HEK293 (cell line): ENCODE measurements at regions not wholly inside any gene's neighbourhood (a gene's known extent, or its start where the extent isn't known, plus 50 kb on each side); places are given as distances from the start of the nearest gene placed in this dataset.

Experiments
- CTCF ChIA-PET: fragments of 350-600 bp; formaldehyde crosslinking; extraction: SDS; loops from one replicate; lab custom pipeline; 2021; ENCODE audit warnings: antibody characterized with exemption; lab: Yijun Ruan, JAX
- POLR2A ChIA-PET: fragments of 300-600 bp; formaldehyde crosslinking; extraction: SDS; loops from one replicate; lab custom pipeline; 2020; ENCODE audit warnings: antibody characterized with exemption, inconsistent platforms; lab: Yijun Ruan, JAX
- H3K27ac ChIP-seq: fragments of 200-500 bp; sonication (Bioruptor generic); 2 replicates; pipeline ENCODE4 v1.5.1; 2014; ENCODE audit warnings: low read depth, low read length, control low read depth, inconsistent platforms; ENCODE audit errors: extremely low read depth
- H3K36me3 ChIP-seq, 2 experiments: fragments of 200-500 bp in 1 of 2; sonication (Bioruptor generic) in 1 of 2; 1 replicate in 1 of 2; 2 replicates in 1 of 2; pipeline ENCODE4 v1.5.1; 2014 to 2017; ENCODE audit warnings: inconsistent platforms in 2 of 2, low read length in 2 of 2; ENCODE audit not compliant: control insufficient read depth in 2 of 2, insufficient read depth in 1 of 2
- H3K4me1 ChIP-seq: fragments of 200-500 bp; sonication (Bioruptor generic); 2 replicates; pipeline ENCODE4 v1.5.1; 2014; ENCODE audit warnings: mild to moderate bottlenecking, low read length, inconsistent platforms; ENCODE audit not compliant: control insufficient read depth, insufficient read depth
- H3K4me3 ChIP-seq: 2 replicates; pipeline ENCODE4 v1.5.1; 2011; ENCODE audit warnings: low read depth, mild to moderate bottlenecking, control low read depth, low read length, moderate library complexity
- H3K9me3 ChIP-seq: fragments of 200-500 bp; sonication (Bioruptor generic); 2 replicates; pipeline ENCODE4 v1.5.1; 2014; ENCODE audit warnings: low read depth, low read length, inconsistent platforms; ENCODE audit not compliant: control insufficient read depth, insufficient read depth
- ATF2 ChIP-seq: fragments of 450-650 bp; formaldehyde crosslinking; IDR thresholded peaks from 2 replicates; pipeline ENCODE4 v1.5.1; 2016; ENCODE audit warnings: missing biosample characterization, missing genetic modification characterization, low read depth
- EGR2 ChIP-seq: fragments of 450-650 bp; formaldehyde crosslinking; IDR thresholded peaks from 2 replicates; pipeline ENCODE4 v1.5.1; 2016; ENCODE audit warnings: low read depth, missing biosample characterization, missing genetic modification characterization
- PRDM4 ChIP-seq: fragments of 450-650 bp; formaldehyde crosslinking; IDR thresholded peaks from 2 replicates; pipeline ENCODE4 v1.5.1; 2017; ENCODE audit warnings: missing biosample characterization, missing genetic modification characterization
- YY2 ChIP-seq: fragments of 450-650 bp; formaldehyde crosslinking; IDR thresholded peaks from 2 replicates; pipeline ENCODE4 v1.5.1; 2016; ENCODE audit warnings: missing biosample characterization, missing genetic modification characterization
- ZBTB1 ChIP-seq: fragments of 450-650 bp; formaldehyde crosslinking; IDR thresholded peaks from 2 replicates; pipeline ENCODE4 v1.5.1; 2016; ENCODE audit warnings: missing biosample characterization, missing genetic modification characterization
- ZBTB17 ChIP-seq: fragments of 450-650 bp; formaldehyde crosslinking; IDR thresholded peaks from 2 replicates; pipeline ENCODE4 v1.5.1; 2016; ENCODE audit warnings: missing biosample characterization, missing genetic modification characterization
- ZFP41 ChIP-seq: fragments of 450-650 bp; formaldehyde crosslinking; IDR thresholded peaks from 2 replicates; pipeline ENCODE4 v1.5.1; 2016; ENCODE audit warnings: missing biosample characterization, missing genetic modification characterization, borderline replicate concordance
- ZIC2 ChIP-seq: fragments of 450-650 bp; formaldehyde crosslinking; IDR thresholded peaks from 2 replicates; pipeline ENCODE4 v1.5.1; 2016; ENCODE audit warnings: missing biosample characterization, missing genetic modification characterization
- ZNF146 ChIP-seq: fragments of 450-650 bp; formaldehyde crosslinking; IDR thresholded peaks from 2 replicates; pipeline ENCODE4 v1.5.1; 2016; ENCODE audit warnings: missing biosample characterization, missing genetic modification characterization
- ZNF23 ChIP-seq: fragments of 450-650 bp; formaldehyde crosslinking; IDR thresholded peaks from 2 replicates; pipeline ENCODE4 v1.5.1; 2016; ENCODE audit warnings: missing biosample characterization, missing genetic modification characterization, borderline replicate concordance
- ZNF248 ChIP-seq: fragments of 450-650 bp; formaldehyde crosslinking; IDR thresholded peaks from 2 replicates; pipeline ENCODE4 v1.5.1; 2017; ENCODE audit warnings: missing biosample characterization, missing genetic modification characterization
- ZNF473 ChIP-seq: fragments of 450-650 bp; formaldehyde crosslinking; IDR thresholded peaks from 2 replicates; pipeline ENCODE4 v1.5.1; 2017; ENCODE audit warnings: missing biosample characterization, missing genetic modification characterization
- ZNF571 ChIP-seq: fragments of 450-650 bp; formaldehyde crosslinking; IDR thresholded peaks from 2 replicates; pipeline ENCODE4 v1.5.0; 2017; ENCODE audit warnings: missing biosample characterization, missing genetic modification characterization
- ZNF596 ChIP-seq: fragments of 450-650 bp; IDR thresholded peaks from 2 replicates; pipeline ENCODE4 v1.5.0; 2018; ENCODE audit warnings: missing biosample characterization, mild to moderate bottlenecking, missing genetic modification characterization, moderate library complexity
- ZNF600 ChIP-seq: fragments of 450-650 bp; formaldehyde crosslinking; IDR thresholded peaks from 2 replicates; pipeline ENCODE4 v1.5.1; 2016; ENCODE audit warnings: missing biosample characterization, missing genetic modification characterization
- ZNF777 ChIP-seq: fragments of 450-650 bp; formaldehyde crosslinking; IDR thresholded peaks from 2 replicates; pipeline ENCODE4 v1.5.1; 2017; ENCODE audit warnings: missing biosample characterization, missing genetic modification characterization, borderline replicate concordance
- TF ChIP-seq, protein P1 (sequence below): fragments of 450-650 bp; formaldehyde crosslinking; IDR thresholded peaks from 2 replicates; pipeline ENCODE4 v1.5.1; 2016; ENCODE audit warnings: missing biosample characterization, missing genetic modification characterization

GRCh38 chr5:159620853-159621540 is 290.7 kb upstream of the IL12B start:
- ChIA-PET CTCF (interaction anchor here (0.8 to 1.2 kb wide), 2 partner anchors 59 to 366 kb away, joined by 3 read pairs; no protein-coding TSS in a partner anchor), POLR2A (no interaction called here)
- H3K4me1 ChIP-seq: 0 out of 2 replicates have a peak, but pooled peaks cover 2% of the 10 kb centered on the region
- no peak overlapping the region for H3K27ac ChIP-seq
- H3K36me3 ChIP-seq: no peaks in the 10 kb centered on the region
- TF ChIP-seq ZNF777 (tag by site-specific recombination) (no peak), ZIC2 (peak; percentile 56)
- TF ChIP-seq, all 188 proteins: peak for 1
- H3K9me3 ChIP-seq: no peaks in the 10 kb centered on the region
- no peak overlapping the region for H3K4me3 ChIP-seq

- TF ChIP-seq ZNF600 (tag by site-specific recombination) (no peak), YY2 (tag by site-specific recombination) (no peak), ZNF248 (tag by site-specific recombination) (no peak), ZNF473 (tag by site-specific recombination) (no peak)
- TF ChIP-seq, protein P1, sequence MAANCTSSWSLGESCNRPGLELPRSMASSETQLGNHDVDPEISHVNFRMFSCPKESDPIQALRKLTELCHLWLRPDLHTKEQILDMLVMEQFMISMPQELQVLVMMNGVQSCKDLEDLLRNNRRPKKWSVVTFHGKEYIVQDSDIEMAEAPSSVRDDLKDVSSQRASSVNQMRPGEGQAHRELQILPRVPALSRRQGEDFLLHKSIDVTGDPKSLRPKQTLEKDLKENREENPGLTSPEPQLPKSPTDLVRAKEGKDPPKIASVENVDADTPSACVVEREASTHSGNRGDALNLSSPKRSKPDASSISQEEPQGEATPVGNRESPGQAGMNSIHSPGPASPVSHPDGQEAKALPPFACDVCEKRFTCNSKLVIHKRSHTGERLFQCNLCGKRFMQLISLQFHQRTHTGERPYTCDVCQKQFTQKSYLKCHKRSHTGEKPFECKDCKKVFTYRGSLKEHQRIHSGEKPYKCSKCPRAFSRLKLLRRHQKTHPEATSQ (tag by site-specific recombination): no peak
- POLR2A ChIA-PET: no interaction called here
- Histone ChIP-seq H3K4me1 (no peaks in the 10 kb centered on the region), H3K4me3 (no peak overlapping the region), H3K27ac (no peak overlapping the region), H3K9me3 (no peaks in the 10 kb centered on the region), H3K36me3 (no peaks in the 10 kb centered on the region)
- CTCF ChIA-PET: no interaction called here
These were observed 287.6 kb upstream of the ADRA1B start for GRCh38 chr5:159628703-159629102.

DNA sequence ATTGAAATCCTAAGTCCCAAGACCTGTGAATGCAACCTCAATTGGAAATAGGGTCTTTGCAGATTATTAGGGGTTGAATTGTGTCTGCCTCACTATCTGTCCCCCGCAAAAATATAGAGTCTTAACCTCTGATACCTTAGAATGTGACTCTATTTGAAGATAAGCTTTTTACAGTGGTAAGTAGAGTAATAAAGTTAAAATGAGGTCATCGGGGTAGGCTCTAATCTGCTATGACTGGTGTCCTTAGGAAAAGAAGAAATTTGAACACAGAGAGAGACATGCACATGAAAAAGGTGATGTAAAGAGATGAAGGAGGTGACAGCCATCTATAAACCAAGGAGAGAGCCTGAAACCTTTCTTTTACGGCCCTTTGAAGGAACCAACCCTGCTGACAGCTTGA is 287.1 kb upstream of the ADRA1B start:
- Histone ChIP-seq H3K9me3 (no peaks in the 10 kb centered on the region), H3K36me3 (no peaks in the 10 kb centered on the region), H3K4me1 (no peaks in the 10 kb centered on the region), H3K4me3 (no peak overlapping the region), H3K27ac (no peak overlapping the region)
- CTCF ChIA-PET: no interaction called here
- TF ChIP-seq ZBTB1 (no peak), ATF2 (tag by site-specific recombination) (peak; percentile 35; the same call in 1 of the 2 replicates), ZNF146 (tag by site-specific recombination) (no peak), ZNF23 (tag by site-specific recombination) (no peak)
- POLR2A ChIA-PET: no interaction called here

DNA sequence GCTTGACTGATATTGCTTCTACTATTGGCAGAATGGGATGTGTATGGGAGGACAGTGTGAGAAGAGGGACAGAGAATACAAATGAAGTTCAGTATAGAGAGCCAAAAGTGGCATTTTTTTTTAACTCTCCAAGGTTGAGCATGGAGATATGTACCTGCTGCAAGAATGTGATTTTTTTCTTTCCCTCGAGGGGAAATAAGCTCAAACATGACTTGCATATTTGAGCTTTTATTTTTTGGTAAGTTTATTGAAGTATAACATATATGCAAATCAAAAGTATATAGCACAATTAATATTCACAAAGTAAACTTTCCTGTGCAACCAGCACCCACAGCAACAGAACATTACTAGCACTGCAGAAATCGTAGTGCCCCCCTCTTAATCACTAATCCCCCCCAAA is 285.7 kb upstream of the ADRA1B start:
- POLR2A ChIA-PET: no interaction called here
- Histone ChIP-seq H3K36me3 (no peaks in the 10 kb centered on the region), H3K27ac (no peak overlapping the region), H3K4me1 (no peaks in the 10 kb centered on the region), H3K4me3 (no peak overlapping the region), H3K9me3 (no peaks in the 10 kb centered on the region)
- TF ChIP-seq ZNF596 (tag by site-specific recombination): no peak
- no peak for TF ChIP-seq ZBTB17 (tag by site-specific recombination)
- no peak for TF ChIP-seq PRDM4 (tag by site-specific recombination)
- no peak for TF ChIP-seq ZNF777 (tag by site-specific recombination)
- no peak for TF ChIP-seq ZFP41 (tag by site-specific recombination)
- TF ChIP-seq EGR2: no peak
- TF ChIP-seq ZIC2: no peak
- no peak for TF ChIP-seq ZNF600 (tag by site-specific recombination)
- no peak for TF ChIP-seq ZNF571 (tag by site-specific recombination)
- CTCF ChIA-PET: no interaction called here
